Immature natural killer cell (primary cell): ENCODE measurements at regions not wholly inside any gene's neighbourhood (a gene's known extent, or its start where the extent isn't known, plus 50 kb on each side); places are given as distances from the start of the nearest gene placed in this dataset.

Source experiments
- DNase-seq, 3 donors: peaks; one replicate each; pipeline ENCODE4 v3.0.0; 2022; ENCODE audit warnings: mixed read lengths in 1 of 3
- H3K27ac Mint-ChIP-seq, 6 donors: one replicate each; pipeline ENCODE4 v1.8.0; 2020; ENCODE audit warnings: mixed read lengths in 6 of 6, mild to moderate bottlenecking in 5 of 6, inconsistent platforms in 4 of 6, moderate library complexity in 3 of 6
- H3K27me3 Mint-ChIP-seq, 3 donors: one replicate each; pipeline ENCODE4 v1.8.0; 2020 to 2021; ENCODE audit warnings: low read depth in 3 of 3, mild to moderate bottlenecking in 3 of 3, mixed read lengths in 3 of 3, moderate library complexity in 3 of 3, inconsistent platforms in 1 of 3
- H3K36me3 Mint-ChIP-seq, 3 donors: one replicate each; pipeline ENCODE4 v1.8.0; 2020; ENCODE audit warnings: mixed read lengths in 3 of 3, inconsistent platforms in 2 of 3, mild to moderate bottlenecking in 2 of 3
- H3K4me1 Mint-ChIP-seq, 2 donors: one replicate each; pipeline ENCODE4 v1.8.0; 2020; ENCODE audit warnings: inconsistent platforms in 2 of 2, mild to moderate bottlenecking in 2 of 2, mixed read lengths in 2 of 2, moderate library complexity in 1 of 2
- H3K4me3 Mint-ChIP-seq, 5 donors: one replicate each; pipeline ENCODE4 v1.8.0; 2020; ENCODE audit warnings: mild to moderate bottlenecking in 5 of 5, mixed read lengths in 5 of 5, inconsistent platforms in 3 of 5, moderate library complexity in 3 of 5
- H3K9me3 Mint-ChIP-seq, 6 donors: one replicate each; pipeline ENCODE4 v1.8.0; 2020; ENCODE audit warnings: mild to moderate bottlenecking in 6 of 6, mixed read lengths in 6 of 6, inconsistent platforms in 4 of 6, moderate library complexity in 3 of 6

- Mint-ChIP-seq H3K9me3 (no peaks in the 10 kb centered on the region), H3K4me3 (no peak overlapping the region), H3K36me3 (no peaks in the 10 kb centered on the region), H3K4me1 (no peaks in the 10 kb centered on the region), H3K27ac (no peak overlapping the region), H3K27me3 (peaks cover 1 to 3% (median 2%) of the 10 kb centered on the region in 3 donors)
- no peak for DNase-seq
These were observed 181.3 kb upstream of the ELL2 start for GRCh38 chr5:96142786-96143434.

GRCh38 chr5:96142184-96142781 lies 180.6 kb upstream of the ELL2 start:
- no peak overlapping the region for H3K27ac Mint-ChIP-seq
- no peaks in the 10 kb centered on the region for H3K4me1 Mint-ChIP-seq
- H3K36me3 Mint-ChIP-seq, result no peaks in the 10 kb centered on the region
- H3K4me3 Mint-ChIP-seq, result no peak overlapping the region
- no peak for DNase-seq
- H3K27me3 Mint-ChIP-seq, result peaks cover 1 to 3% (median 2%) of the 10 kb centered on the region in 3 donors
- no peaks in the 10 kb centered on the region for H3K9me3 Mint-ChIP-seq

- Mint-ChIP-seq H3K4me3 (no peak overlapping the region), H3K36me3 (no peaks in the 10 kb centered on the region), H3K4me1 (no peaks in the 10 kb centered on the region), H3K27ac (no peak overlapping the region), H3K9me3 (no peaks in the 10 kb centered on the region), H3K27me3 (peaks cover 1 to 3% (median 2%) of the 10 kb centered on the region in 3 donors)
- no peak for DNase-seq
These were observed 180.1 kb upstream of the ELL2 start for GRCh38 chr5:96141749-96142148.

- no peak for DNase-seq
- H3K4me3 Mint-ChIP-seq, result no peak overlapping the region
- H3K27ac Mint-ChIP-seq, result no peak overlapping the region
- H3K27me3 Mint-ChIP-seq, result peaks cover 2 to 3% (median 3%) of the 10 kb centered on the region in 3 donors
- H3K4me1 Mint-ChIP-seq, result no peaks in the 10 kb centered on the region
- no peaks in the 10 kb centered on the region for H3K36me3 Mint-ChIP-seq
- H3K9me3 Mint-ChIP-seq, result no peaks in the 10 kb centered on the region
These were observed 178.8 kb upstream of the ELL2 start for GRCh38 chr5:96140496-96140895.

GRCh38 chr5:96140084-96140483 lies 178.4 kb upstream of the ELL2 start:
- Mint-ChIP-seq H3K27me3 (peaks cover 2 to 3% (median 3%) of the 10 kb centered on the region in 3 donors), H3K36me3 (no peaks in the 10 kb centered on the region), H3K27ac (no peak overlapping the region), H3K9me3 (no peaks in the 10 kb centered on the region), H3K4me3 (no peak overlapping the region), H3K4me1 (no peaks in the 10 kb centered on the region)
- no peak for DNase-seq

- Mint-ChIP-seq H3K4me1 (no peaks in the 10 kb centered on the region), H3K9me3 (no peaks in the 10 kb centered on the region), H3K27ac (no peak overlapping the region), H3K4me3 (no peak overlapping the region), H3K36me3 (no peaks in the 10 kb centered on the region), H3K27me3 (peaks cover 2% of the 10 kb centered on the region in 3 donors)
- no peak for DNase-seq
These were observed 173.2 kb upstream of the ELL2 start for GRCh38 chr5:96134886-96135285.

GRCh38 chr5:96133341-96134079 lies 171.9 kb upstream of the ELL2 start:
- no peak overlapping the region for H3K4me3 Mint-ChIP-seq
- no peaks in the 10 kb centered on the region for H3K36me3 Mint-ChIP-seq
- H3K27me3 Mint-ChIP-seq, result peaks cover 2% of the 10 kb centered on the region in 3 donors
- no peaks in the 10 kb centered on the region for H3K9me3 Mint-ChIP-seq
- DNase-seq, result no peak
- H3K4me1 Mint-ChIP-seq, result no peaks in the 10 kb centered on the region
- H3K27ac Mint-ChIP-seq, result no peak overlapping the region

GRCh38 chr5:96129276-96129675 lies 167.6 kb upstream of the ELL2 start:
- no peaks in the 10 kb centered on the region for H3K4me1 Mint-ChIP-seq
- no peak overlapping the region for H3K4me3 Mint-ChIP-seq
- no peak overlapping the region for H3K27ac Mint-ChIP-seq
- no peaks in the 10 kb centered on the region for H3K9me3 Mint-ChIP-seq
- H3K36me3 Mint-ChIP-seq, result no peaks in the 10 kb centered on the region
- peaks cover 0 to 2% (median 2%) of the 10 kb centered on the region in 3 donors for H3K27me3 Mint-ChIP-seq
- no peak for DNase-seq

- no peak for DNase-seq
- H3K27ac Mint-ChIP-seq, result no peak overlapping the region
- no peaks in the 10 kb centered on the region for H3K36me3 Mint-ChIP-seq
- H3K4me3 Mint-ChIP-seq, result no peak overlapping the region
- no peaks in the 10 kb centered on the region for H3K9me3 Mint-ChIP-seq
- peaks cover 0 to 2% (median 2%) of the 10 kb centered on the region in 3 donors for H3K27me3 Mint-ChIP-seq
- no peaks in the 10 kb centered on the region for H3K4me1 Mint-ChIP-seq
These were observed 166.7 kb upstream of the ELL2 start for GRCh38 chr5:96128204-96128864.

- H3K36me3 Mint-ChIP-seq, result no peaks in the 10 kb centered on the region
- H3K4me1 Mint-ChIP-seq, result no peaks in the 10 kb centered on the region
- DNase-seq, result no peak
- no peaks in the 10 kb centered on the region for H3K9me3 Mint-ChIP-seq
- no peak overlapping the region for H3K27ac Mint-ChIP-seq
- no peak overlapping the region for H3K4me3 Mint-ChIP-seq
- peaks cover 0 to 2% (median 0%) of the 10 kb centered on the region in 3 donors for H3K27me3 Mint-ChIP-seq
These were observed 165.9 kb upstream of the ELL2 start for GRCh38 chr5:96127538-96127937.

GRCh38 chr5:96125231-96125891 lies 163.7 kb upstream of the ELL2 start:
- peaks cover 0 to 2% (median 0%) of the 10 kb centered on the region in 3 donors for H3K27me3 Mint-ChIP-seq
- no peaks in the 10 kb centered on the region for H3K9me3 Mint-ChIP-seq
- no peak overlapping the region for H3K27ac Mint-ChIP-seq
- DNase-seq, result no peak
- no peaks in the 10 kb centered on the region for H3K4me1 Mint-ChIP-seq
- H3K4me3 Mint-ChIP-seq, result no peak overlapping the region
- no peaks in the 10 kb centered on the region for H3K36me3 Mint-ChIP-seq

- no peaks in the 10 kb centered on the region for H3K36me3 Mint-ChIP-seq
- no peaks in the 10 kb centered on the region for H3K9me3 Mint-ChIP-seq
- H3K4me1 Mint-ChIP-seq, result no peaks in the 10 kb centered on the region
- H3K4me3 Mint-ChIP-seq, result no peak overlapping the region
- no peak overlapping the region for H3K27ac Mint-ChIP-seq
- DNase-seq, result no peak
- H3K27me3 Mint-ChIP-seq, result peaks cover 0 to 6% (median 2%) of the 10 kb centered on the region in 3 donors
These were observed 162.9 kb upstream of the ELL2 start for GRCh38 chr5:96124589-96124988.

GRCh38 chr5:96123418-96123817 lies 161.8 kb upstream of the ELL2 start:
- no peak overlapping the region for H3K4me3 Mint-ChIP-seq
- DNase-seq, result no peak
- H3K9me3 Mint-ChIP-seq, result no peaks in the 10 kb centered on the region
- H3K27ac Mint-ChIP-seq, result no peak overlapping the region
- H3K27me3 Mint-ChIP-seq, result peaks cover 2 to 6% (median 3%) of the 10 kb centered on the region in 3 donors
- H3K4me1 Mint-ChIP-seq, result no peaks in the 10 kb centered on the region
- H3K36me3 Mint-ChIP-seq, result no peaks in the 10 kb centered on the region

GRCh38 chr5:96121364-96121763 lies 159.7 kb upstream of the ELL2 start:
- no peaks in the 10 kb centered on the region for H3K4me1 Mint-ChIP-seq
- H3K36me3 Mint-ChIP-seq, result no peaks in the 10 kb centered on the region
- peaks cover 0 to 6% (median 6%) of the 10 kb centered on the region in 3 donors for H3K27me3 Mint-ChIP-seq
- no peaks in the 10 kb centered on the region for H3K9me3 Mint-ChIP-seq
- no peak overlapping the region for H3K4me3 Mint-ChIP-seq
- DNase-seq, result no peak
- no peak overlapping the region for H3K27ac Mint-ChIP-seq
